Neural cell (in vitro differentiated cells): ENCODE measurements at regions not wholly inside any gene's neighbourhood (a gene's known extent, or its start where the extent isn't known, plus 50 kb on each side); places are given as distances from the start of the nearest gene placed in this dataset.

Source experiments
- CTCF ChIP-seq: fragments of 450-650 bp; IDR thresholded peaks from 2 replicates; pipeline ENCODE4 v1.5.1; 2014; ENCODE audit warnings: antibody characterized with exemption, mild to moderate bottlenecking, moderate library complexity; ENCODE audit not compliant: poor library complexity, severe bottlenecking
- TAF1 ChIP-seq: IDR thresholded peaks from 2 replicates; pipeline ENCODE4 v1.6.1; 2012; ENCODE audit warnings: low read depth
- TF ChIP-seq, protein P1 (sequence below): IDR thresholded peaks from 2 replicates; pipeline ENCODE4 v1.6.1; 2012; ENCODE audit warnings: borderline replicate concordance

GRCh38 chr2:147099845-147100244 is 745.0 kb upstream of the ACVR2A start:
- TF ChIP-seq CTCF: no peak
- TF ChIP-seq, protein P1, sequence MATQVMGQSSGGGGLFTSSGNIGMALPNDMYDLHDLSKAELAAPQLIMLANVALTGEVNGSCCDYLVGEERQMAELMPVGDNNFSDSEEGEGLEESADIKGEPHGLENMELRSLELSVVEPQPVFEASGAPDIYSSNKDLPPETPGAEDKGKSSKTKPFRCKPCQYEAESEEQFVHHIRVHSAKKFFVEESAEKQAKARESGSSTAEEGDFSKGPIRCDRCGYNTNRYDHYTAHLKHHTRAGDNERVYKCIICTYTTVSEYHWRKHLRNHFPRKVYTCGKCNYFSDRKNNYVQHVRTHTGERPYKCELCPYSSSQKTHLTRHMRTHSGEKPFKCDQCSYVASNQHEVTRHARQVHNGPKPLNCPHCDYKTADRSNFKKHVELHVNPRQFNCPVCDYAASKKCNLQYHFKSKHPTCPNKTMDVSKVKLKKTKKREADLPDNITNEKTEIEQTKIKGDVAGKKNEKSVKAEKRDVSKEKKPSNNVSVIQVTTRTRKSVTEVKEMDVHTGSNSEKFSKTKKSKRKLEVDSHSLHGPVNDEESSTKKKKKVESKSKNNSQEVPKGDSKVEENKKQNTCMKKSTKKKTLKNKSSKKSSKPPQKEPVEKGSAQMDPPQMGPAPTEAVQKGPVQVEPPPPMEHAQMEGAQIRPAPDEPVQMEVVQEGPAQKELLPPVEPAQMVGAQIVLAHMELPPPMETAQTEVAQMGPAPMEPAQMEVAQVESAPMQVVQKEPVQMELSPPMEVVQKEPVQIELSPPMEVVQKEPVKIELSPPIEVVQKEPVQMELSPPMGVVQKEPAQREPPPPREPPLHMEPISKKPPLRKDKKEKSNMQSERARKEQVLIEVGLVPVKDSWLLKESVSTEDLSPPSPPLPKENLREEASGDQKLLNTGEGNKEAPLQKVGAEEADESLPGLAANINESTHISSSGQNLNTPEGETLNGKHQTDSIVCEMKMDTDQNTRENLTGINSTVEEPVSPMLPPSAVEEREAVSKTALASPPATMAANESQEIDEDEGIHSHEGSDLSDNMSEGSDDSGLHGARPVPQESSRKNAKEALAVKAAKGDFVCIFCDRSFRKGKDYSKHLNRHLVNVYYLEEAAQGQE: no peak
- TF ChIP-seq TAF1: no peak
